Heart left ventricle (tissue), 16 donors: ENCODE measurements at regions not wholly inside any gene's neighbourhood (a gene's known extent, or its start where the extent isn't known, plus 50 kb on each side); places are given as distances from the start of the nearest gene placed in this dataset.

Experiments
- ATAC-seq, 4 donors: fragments of 200-7000 bp; cut with Tn5 transposase; one replicate each; pipeline ENCODE4 v1.9.1; 2020 to 2022; ENCODE audit warnings: moderate library complexity in 4 of 4, mild to moderate bottlenecking in 3 of 4, moderate number of reproducible peaks in 1 of 4
- DNase-seq, 5 donors: peaks; one replicate each; pipeline ENCODE4 v3.0.0-alpha.2; 2020
- H3K27ac ChIP-seq, 12 donors: fragments of 200-600 bp; sonication (generic) in 4 of 12; one replicate each; pipeline versions ENCODE4 v1.5.0 to v1.8.0; 2016 to 2022; ENCODE audit warnings: mild to moderate bottlenecking in 2 of 12
- H3K27me3 ChIP-seq, 9 donors: fragments of 200-600 bp; sonication (generic) in 2 of 9; one replicate each; pipeline versions ENCODE4 v1.5.1 to v1.8.0; 2016 to 2022; ENCODE audit warnings: mild to moderate bottlenecking in 3 of 9
- H3K36me3 ChIP-seq, 9 donors: fragments of 200-600 bp; sonication (generic) in 2 of 9; one replicate each; pipeline versions ENCODE4 v1.5.0 to v1.8.0; 2018 to 2022; ENCODE audit warnings: mild to moderate bottlenecking in 2 of 9
- H3K4me1 ChIP-seq, 12 donors: fragments of 200-600 bp; sonication (generic) in 4 of 12; one replicate each; pipeline versions ENCODE4 v1.5.0 to v1.8.0; 2016 to 2022; ENCODE audit warnings: mild to moderate bottlenecking in 3 of 12
- H3K4me3 ChIP-seq, 12 donors: fragments of 200-600 bp; sonication (generic) in 4 of 12; one replicate each; pipeline versions ENCODE4 v1.5.0 to v1.8.0; 2017 to 2022; ENCODE audit warnings: mild to moderate bottlenecking in 9 of 12, moderate library complexity in 4 of 12
- H3K9me3 ChIP-seq, 12 donors: fragments of 200-600 bp; sonication (generic) in 4 of 12; one replicate each; pipeline versions ENCODE4 v1.5.0 to v1.8.0; 2016 to 2022; ENCODE audit warnings: mild to moderate bottlenecking in 1 of 12
- CTCF ChIP-seq, 12 donors: fragments of 200-600 bp; sonication (generic) in 4 of 12; IDR thresholded peaks; one replicate each; pipeline versions ENCODE4 v1.5.0 to v1.8.0; 2018 to 2022; ENCODE audit warnings: antibody characterized with exemption in 12 of 12, mild to moderate bottlenecking in 5 of 12
- POLR2A ChIP-seq, 2 donors: fragments of 450-650 bp; IDR thresholded peaks; one replicate each; pipeline ENCODE4 v1.6.1; 2017; ENCODE audit warnings: antibody characterized with exemption in 2 of 2, mild to moderate bottlenecking in 2 of 2, moderate library complexity in 2 of 2
- WGBS, 4 donors: extraction: QIAGEN DNeasy Blood & Tissue Kit in 2 of 4; methylation state at CpG; one replicate each; pipeline versions ENCODE4 v1.1.5 to v1.1.7; 2013 to 2018; 5-methylcytosine and 5-hydroxymethylcytosine counted together
- intact Hi-C, 10 donors: fragments of 100-400 bp; cut with DNase I; formaldehyde crosslinking; loops; one replicate each; pipeline versions ENCODE4 v1.11.1 to v1.14.2; 2022
- donor health status: ischemic (EF 13 %, LVEDD 7.1; RV severe dilation, severe dysfunction).
- donor health status: healthy with polysubstance abuse.
- donor health status: DM: no; HTN: yes; CAD: no.
- donor health status: DM: no; HTN: no; CAD: no.
- donor health status: ischemic (EF 25% LVEDD 6.9; RV normal size, moderate dysfunction).
- donor health status: ischemic (EF 25% LVEDD 5.7; RV mildly dilated, moderate dysfunction).
- donor health status: healthy.
- donor health status: DM: yes; HTN: yes; CAD: no.
- donor health status: ischemic (EF 35%, LVEDD 5.7; RV mildly dilated, moderate dysfunction).
- donor health status: nonischemic (EF 11% LVEDD 7.7; RV severe dilation, severe dysfunction).
- donor health status: DM: yes; HTN: yes; CAD: no.
- donor health status: PGD.
- donor health status: ischemic (EF 29% LVEDD 5.4; RV normal size, mild dysfunction).
- donor health status: nonischemic (EF 23%, LVEDD 6.1; RV moderate dilation, normal function).

- Histone ChIP-seq H3K27ac (no peak overlapping the region), H3K36me3 (no peaks in the 10 kb centered on the region), H3K4me1 (peaks cover 0 to 44% (median 9%) of the 10 kb centered on the region in 12 donors), H3K9me3 (no peaks in the 10 kb centered on the region), H3K27me3 (peaks cover 0 to under 1% (median 0%) of the 10 kb centered on the region in 9 donors), H3K4me3 (no peak overlapping the region)
- TF ChIP-seq CTCF (IDR thresholded peaks at IDR 0.05): no peak
- TF ChIP-seq POLR2A (IDR thresholded peaks at IDR 0.05): no peak
- DNase-seq (no peak), ATAC-seq (no peak)
- intact Hi-C loops: no loop called here
- WGBS, 4 donors: 88 to 95% (median 91%) methylated on average over 3 of the region's 3 CpGs
These were observed 255.8 kb downstream of the CYRIA start for GRCh38 chr2:16409849-16410248.

GRCh38 chr2:16409006-16409390 lies 256.6 kb downstream of the CYRIA start:
- no peak for ATAC-seq
- peaks cover 0 to 43% (median 9%) of the 10 kb centered on the region in 12 donors for H3K4me1 ChIP-seq
- intact Hi-C loops: no loop called here
- WGBS, 4 donors: 65 to 91% (median 81%) methylated on average over 2 of the region's 2 CpGs
- peaks cover 0 to 4% (median 0%) of the 10 kb centered on the region in 9 donors for H3K27me3 ChIP-seq
- no peak overlapping the region for H3K27ac ChIP-seq
- no peaks in the 10 kb centered on the region for H3K9me3 ChIP-seq
- DNase-seq: no peak
- H3K4me3 ChIP-seq: no peak overlapping the region
- TF ChIP-seq POLR2A (IDR thresholded peaks at IDR 0.05) (no peak), CTCF (IDR thresholded peaks at IDR 0.05) (no peak)
- H3K36me3 ChIP-seq: no peaks in the 10 kb centered on the region

- no peak overlapping the region for H3K4me3 ChIP-seq
- peak overlapping the region in 2 of 12 donors; percentile 22 to 76 for H3K27ac ChIP-seq
- no peaks in the 10 kb centered on the region for H3K9me3 ChIP-seq
- intact Hi-C loops: no loop called here
- H3K4me1 ChIP-seq: peaks cover 0 to 38% (median 6%) of the 10 kb centered on the region in 12 donors
- DNase-seq: no peak
- TF ChIP-seq POLR2A (IDR thresholded peaks at IDR 0.05) (no peak), CTCF (IDR thresholded peaks at IDR 0.05) (no peak)
- WGBS, 4 donors: 49 to 58% (median 52%) methylated on average over 4 of the region's 4 CpGs
- peaks cover 0 to 4% (median 0%) of the 10 kb centered on the region in 9 donors for H3K27me3 ChIP-seq
- ATAC-seq: no peak
- H3K36me3 ChIP-seq: no peaks in the 10 kb centered on the region
These were observed 257.2 kb downstream of the CYRIA start for GRCh38 chr2:16408331-16409005.

GRCh38 chr2:16407358-16407757 lies 258.3 kb downstream of the CYRIA start:
- Histone ChIP-seq H3K4me3 (no peak overlapping the region), H3K27me3 (peaks cover 0 to 4% (median 0%) of the 10 kb centered on the region in 9 donors), H3K9me3 (no peaks in the 10 kb centered on the region), H3K27ac (peak overlapping the region in 8 of 12 donors; percentile 22 to 76 (median 66)), H3K36me3 (no peaks in the 10 kb centered on the region), H3K4me1 (peaks cover 0 to 30% (median 5%) of the 10 kb centered on the region in 12 donors)
- DNase-seq: peak in 4 of 5 donors; percentile 63 to 75 (median 72)
- ATAC-seq: peak; percentile 91 to 94 (median 92)
- intact Hi-C loops: loop anchor here in 1 of 10 donors (1.0 kb wide), 1 partner anchor 18 kb away; no protein-coding TSS in a partner anchor
- WGBS, 4 donors: 46 to 67% (median 50%) methylated on average over 6 to 10 of the region's 10 CpGs
- TF ChIP-seq CTCF (IDR thresholded peaks at IDR 0.05) (no peak), POLR2A (IDR thresholded peaks at IDR 0.05) (no peak)
